RPMI8226 (cell line): ENCODE measurements at regions not wholly inside any gene's neighbourhood (a gene's known extent, or its start where the extent isn't known, plus 50 kb on each side); places are given as distances from the start of the nearest gene placed in this dataset.

Experiments
- DNase-seq: peaks from one replicate; pipeline ENCODE4 v3.0.0-alpha.2; 2015

DNA sequence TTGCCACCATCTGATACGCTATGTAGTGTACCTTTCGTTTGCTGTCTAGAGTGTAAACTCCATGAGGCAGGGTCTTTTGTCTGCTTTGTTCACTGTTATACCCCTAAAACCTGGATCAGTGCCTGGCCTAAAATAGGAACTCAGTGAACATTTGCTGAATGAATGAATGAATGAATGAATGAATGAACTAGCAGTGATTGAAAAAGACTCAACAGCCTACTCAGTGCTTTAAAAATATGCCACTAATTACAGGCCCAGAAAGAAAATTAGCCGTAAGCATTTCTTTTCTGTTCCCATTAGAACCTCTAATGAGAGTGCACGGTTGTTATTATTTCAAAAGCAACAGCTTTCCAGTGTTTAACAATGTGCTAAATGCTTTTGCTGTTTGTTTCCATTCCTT, 69.3 kb upstream of the SYT6 start:
- no peak for DNase-seq

DNA sequence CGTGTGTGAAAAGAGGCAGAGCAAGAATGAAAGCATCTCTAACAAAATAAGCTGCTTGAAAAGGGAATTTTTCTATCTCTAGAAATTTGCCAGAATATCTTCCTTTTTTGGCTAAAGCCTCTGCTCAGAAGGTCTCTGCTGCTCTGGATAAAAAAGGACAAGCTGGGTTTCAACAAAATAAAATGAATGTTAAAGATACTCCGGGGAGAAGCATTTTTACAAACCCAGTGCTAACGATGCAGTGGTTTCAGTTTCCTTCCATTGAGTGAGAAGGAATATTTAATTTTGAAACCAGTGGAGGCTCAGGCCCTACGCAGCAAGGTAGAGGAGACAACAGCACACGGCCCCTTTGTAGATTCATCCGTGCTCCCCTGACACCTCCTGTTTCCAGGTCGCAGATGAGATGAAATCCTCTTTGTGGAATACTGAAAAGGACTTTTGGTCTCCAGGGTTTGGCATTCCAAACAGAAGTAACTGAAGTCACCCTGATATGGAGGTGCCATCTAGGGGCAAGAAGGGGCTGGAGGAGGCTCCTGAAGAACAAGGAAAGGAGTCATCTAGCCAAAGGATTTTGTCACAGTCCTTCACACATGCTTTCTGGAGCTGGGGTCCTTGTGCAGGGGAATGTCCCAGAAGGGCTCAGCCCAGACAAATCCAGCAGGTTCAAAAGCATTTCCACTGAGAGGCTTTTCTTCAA, 65.7 kb upstream of the SYT6 start:
- no peak for DNase-seq

DNA sequence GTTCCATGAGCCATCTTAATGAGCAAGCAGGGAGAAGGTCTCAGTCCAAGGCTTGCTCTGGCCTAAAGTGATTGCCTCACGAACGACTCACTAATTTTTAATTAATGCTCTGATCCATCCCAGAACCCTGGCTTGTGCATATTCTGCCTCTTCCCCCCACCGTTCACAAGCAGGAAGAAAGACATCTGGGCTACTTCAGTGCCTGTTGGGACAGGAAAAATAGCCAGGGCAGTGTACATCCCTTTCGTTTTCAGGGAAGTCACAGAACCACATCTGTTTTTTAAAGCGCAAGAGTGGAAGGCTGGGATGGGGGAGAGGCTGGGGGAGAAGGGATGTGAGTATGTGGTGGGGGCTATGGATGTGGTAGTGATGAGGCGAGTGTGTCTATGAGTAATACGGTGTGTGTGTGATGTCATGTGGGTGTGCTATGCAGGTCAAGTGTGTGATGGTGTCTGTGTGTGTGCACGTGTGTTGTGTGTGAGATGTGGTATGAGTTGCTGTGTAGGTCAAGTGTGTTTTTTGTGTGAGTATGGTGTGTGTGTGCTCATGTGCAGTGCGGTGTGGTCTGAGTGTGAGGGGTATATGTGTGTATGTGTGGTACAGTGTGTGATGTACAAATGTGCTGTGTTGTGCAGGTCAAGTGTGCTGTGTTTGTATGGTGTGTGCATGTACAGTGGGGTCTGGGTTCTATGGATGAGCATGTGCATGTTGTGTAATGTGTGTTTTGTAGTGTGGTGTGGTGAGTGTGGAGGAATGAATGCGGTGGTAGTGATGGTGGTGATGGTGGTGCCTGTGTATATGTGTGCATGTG, 64.9 kb upstream of the SYT6 start:
- DNase-seq: no peak

DNA sequence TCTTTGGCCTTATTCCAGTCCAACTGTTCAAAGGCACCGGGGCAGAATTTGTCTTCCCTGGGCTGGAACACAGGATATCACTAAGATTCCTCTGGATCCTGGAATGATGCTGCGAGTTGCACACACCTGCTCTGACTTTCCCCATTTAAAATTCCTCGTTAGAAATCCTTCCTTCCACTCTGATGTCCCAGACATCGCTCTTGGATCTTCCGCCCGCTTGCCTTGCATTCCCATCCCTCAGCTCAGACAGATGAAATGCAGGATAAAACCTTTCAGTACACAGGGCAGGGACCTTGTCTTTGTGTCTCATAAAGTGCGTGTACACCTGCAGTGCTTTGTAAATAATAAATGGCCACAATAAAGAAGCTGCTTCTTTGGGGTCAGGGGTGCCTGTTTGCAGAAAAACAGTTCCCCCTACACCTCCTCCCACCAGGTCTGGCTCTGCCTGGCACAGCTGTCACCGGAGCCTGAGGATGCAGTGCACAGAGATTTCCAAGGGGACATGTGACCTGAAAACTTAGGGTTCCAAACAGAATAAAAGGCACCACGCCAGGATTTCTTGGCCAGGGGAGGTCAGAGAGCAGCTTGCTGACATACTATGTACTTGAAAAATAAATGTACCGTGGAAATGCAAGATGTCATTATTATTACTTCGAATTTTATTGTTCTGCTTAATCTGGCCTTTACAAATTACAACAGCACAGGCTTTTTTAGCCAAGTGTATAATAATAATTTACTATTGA, 62.9 kb upstream of the SYT6 start:
- DNase-seq: no peak

DNA sequence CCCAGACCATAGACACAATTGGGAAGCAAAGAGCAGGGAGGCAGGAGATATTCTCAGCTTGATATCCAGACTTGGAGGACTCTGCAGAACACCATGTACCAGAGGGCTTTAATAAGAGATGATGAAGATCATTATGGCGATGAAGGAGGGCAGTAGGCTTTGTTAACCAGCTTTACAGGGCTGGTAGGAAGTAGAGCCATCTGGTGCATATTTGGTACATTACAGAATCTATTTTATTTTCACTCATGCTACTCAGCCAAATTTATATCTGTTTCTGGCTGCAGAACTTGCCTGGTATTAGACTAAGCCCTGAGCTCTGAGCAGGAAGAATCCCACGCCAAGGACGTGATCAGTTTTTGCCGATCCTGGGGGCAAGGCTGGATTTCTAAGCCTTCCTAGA, 61.8 kb upstream of the SYT6 start:
- DNase-seq: no peak

DNA sequence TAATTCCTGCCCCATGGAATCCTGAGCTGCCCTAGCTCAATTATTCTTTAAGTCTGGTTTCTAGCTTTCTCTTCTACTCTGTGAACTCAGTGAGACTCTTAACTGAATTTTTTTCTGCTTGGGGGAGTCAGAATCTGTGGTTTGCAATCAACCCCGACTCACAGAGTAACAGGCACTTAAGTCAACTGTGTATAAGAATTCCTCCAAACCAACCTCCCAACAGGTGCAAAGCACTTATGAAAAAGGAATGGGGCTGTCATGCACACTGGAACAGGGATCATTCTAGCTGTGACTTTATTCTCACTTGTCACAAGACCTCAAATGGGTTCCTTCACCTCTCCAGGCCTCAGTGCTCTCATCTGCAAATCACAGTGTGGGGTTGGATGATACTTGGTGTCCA, 60.3 kb upstream of the SYT6 start:
- DNase-seq: no peak

DNA sequence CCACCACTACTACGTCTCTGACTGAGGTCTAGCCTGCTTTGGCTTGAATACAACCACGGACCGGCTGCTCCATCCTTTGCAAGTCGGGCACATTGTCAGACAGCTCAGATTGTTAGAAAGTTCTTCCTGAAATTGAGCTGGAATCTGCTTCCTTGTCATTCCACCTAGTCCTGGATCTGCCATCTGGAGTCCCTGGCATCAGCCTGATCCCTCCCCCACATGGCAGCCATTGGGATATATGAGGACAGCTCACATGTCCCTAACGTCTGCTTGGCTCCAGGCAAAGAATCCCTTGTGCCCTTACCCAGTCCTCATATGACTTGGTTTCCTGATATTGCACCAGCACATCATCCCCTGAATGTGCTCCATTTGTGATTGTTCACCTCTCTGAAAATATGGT, 56.3 kb upstream of the SYT6 start:
- no peak for DNase-seq

DNA sequence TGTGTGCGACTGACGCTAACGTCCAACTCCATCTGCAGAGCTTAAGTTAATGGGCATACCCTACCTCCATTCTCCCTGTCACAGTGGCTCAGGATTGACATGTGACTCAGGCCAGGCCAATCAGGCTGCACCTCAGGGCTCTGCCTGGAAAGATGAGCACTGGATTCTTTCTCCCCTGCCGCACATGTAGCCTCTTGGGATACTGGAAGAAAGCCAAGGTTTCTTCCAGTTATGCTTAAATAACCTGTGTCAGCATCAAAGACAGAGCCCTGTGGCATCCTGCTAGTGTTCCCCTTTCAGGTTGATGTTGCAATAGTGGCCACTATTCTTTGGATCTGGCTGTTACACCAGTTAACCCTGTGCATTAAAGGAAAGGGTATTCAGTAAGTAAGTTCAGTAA, 55.0 kb upstream of the SYT6 start:
- DNase-seq: no peak

DNA sequence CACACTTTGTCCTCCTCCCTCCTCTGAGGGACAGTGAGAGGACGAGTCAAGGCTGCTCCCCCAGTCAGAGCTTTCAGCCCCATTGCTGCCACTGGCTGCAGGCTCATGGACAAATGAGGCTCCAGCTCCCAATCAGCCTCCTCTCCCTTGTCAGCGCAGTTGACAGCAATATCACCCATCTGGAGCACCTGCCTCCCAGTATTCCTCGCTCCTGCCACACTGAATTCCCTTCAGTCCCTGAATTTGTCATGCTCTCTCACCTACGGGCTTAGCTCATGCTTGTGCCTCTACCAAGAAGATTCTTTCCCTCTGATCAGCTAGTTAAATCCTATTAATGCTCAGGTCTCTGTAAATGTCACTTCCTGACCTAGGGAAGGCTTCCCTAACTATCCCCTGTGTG, 54.4 kb upstream of the SYT6 start:
- DNase-seq: no peak

DNA sequence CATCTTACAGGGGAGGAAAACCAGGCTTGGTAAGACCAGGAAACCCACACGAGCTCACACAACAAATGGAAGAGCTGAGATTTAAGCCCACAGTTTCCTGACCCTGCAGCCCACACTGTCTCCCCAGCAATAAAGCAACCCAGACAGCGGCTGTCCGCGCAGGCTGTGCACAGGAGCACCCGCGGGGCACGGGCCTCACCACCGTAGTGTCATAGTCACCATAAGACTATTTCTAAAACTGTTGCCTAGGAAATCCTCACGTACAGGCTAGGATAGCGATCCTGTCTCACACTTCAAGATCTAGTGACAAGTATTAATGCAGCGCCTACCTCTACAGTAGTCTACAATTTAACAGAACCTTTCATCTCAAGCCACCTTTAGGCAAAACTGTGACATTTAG, 54.0 kb upstream of the SYT6 start:
- no peak for DNase-seq

DNA sequence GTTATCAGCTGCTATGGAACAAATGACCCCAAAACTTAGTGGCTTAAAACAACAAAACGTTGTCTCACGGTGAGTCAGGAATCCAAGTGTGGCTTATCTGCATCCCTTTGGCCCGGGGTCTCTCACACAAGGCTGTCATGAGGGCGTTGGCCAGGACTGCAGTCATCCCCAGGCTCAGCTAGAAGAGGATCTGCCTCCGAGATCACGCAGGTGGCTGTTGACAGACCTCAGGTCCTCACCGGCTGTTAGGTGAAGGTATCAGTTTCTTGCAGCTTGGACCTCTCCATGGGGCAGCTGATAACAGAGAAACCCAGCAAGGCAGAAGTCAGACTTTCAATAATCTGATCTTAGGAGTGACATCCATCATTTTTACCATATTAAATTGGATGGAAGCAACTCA, 52.7 kb upstream of the SYT6 start:
- no peak for DNase-seq

DNA sequence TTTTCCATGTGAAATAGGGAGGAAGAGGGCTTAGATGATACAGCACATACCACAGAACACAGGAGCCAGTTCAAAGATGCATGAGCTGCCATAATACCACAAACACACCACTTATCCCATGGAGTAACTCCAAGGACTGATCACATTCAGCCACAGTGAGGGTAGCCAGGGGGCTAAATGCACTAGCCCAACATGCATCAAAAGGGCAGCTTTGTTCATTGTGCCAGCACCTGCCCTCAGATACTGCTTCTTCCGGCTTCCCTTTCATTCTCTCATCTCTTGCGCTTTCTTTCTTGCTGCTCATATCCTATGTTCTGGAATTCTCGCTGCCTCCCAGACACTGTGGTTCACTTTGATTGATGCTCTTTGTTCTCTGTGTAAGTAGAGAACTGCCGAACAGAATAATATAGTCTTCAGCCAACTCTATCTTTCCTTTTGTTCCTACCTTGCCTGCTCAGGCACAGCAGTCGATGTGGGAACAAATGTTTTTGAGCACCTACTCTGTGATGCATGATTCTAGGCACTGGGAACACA, 50.0 kb upstream of the SYT6 start:
- no peak for DNase-seq
